HG03469 (cell line): ENCODE measurements at regions not wholly inside any gene's neighbourhood (a gene's known extent, or its start where the extent isn't known, plus 50 kb on each side); places are given as distances from the start of the nearest gene placed in this dataset.

Experiments
- ATAC-seq: cut with Tn5 transposase; IDR thresholded peaks from one replicate; pipeline ENCODE4 v1.9.1; 2021; ENCODE audit warnings: mild to moderate bottlenecking, moderate library complexity, moderate number of reproducible peaks; ENCODE audit not compliant: unreplicated experiment

DNA sequence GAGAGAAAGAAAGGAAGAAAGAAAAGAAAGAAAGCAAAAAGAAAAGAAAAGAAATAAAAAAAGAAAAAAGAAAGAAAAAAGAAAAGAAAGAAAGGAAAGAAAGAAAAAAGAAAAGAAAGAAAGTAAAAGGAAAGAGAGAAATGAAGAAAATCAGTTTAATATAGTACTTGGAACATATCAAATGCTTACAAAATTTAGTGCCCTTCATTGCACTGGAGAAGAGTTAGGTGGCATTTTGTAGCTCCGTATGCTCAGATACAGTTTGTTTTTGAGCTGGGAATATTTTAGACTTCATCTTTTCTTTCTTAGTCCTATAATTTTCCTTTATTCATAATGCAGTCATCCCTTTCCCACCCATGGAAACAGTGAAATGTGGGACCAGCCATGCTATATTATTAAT is 56.2 kb upstream of the APP start:
- ATAC-seq = no peak

DNA sequence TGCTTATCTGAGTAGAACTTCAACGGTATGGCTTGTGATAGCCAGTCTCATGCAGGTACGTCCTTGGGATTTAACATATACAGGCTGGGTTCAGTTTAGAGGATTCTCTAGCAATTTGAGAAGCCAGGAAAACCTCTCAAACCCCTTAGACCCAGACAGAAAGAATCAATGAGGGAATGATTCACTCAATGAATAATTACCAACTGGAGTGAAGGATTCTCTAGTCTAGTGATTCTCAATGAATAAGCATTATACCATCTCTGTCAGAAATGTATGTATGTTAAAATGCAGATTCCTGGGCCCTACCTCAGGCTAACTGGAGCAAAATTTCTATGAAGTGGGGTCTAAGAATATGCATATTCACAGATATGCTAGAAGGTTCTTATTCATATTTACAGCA is 54.5 kb upstream of the APP start:
- ATAC-seq = no peak

DNA sequence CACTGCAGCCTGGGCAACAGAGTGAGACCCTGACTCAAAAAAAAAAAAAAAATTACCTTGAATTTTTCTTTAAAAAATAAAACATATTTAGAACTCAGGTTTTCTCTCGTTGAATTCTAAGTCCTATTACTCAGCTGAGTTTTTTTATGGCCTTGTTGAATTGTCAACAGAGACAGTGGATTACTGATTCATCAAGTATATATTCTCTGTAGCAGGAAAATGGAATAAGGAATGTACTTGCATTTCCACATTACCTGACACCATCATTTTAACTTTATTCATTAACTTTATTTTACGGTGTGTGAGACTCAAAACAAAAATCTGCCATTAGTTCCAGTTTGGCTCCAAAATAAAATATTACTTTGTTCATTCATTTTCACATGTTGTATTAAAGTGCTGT is 53.8 kb upstream of the APP start:
- ATAC-seq = no peak
